Tibial nerve (tissue), 4 donors: ENCODE measurements at regions not wholly inside any gene's neighbourhood (a gene's known extent, or its start where the extent isn't known, plus 50 kb on each side); places are given as distances from the start of the nearest gene placed in this dataset.

Experiments
- CTCF ChIP-seq, 5 experiments: fragments of 200-600 bp in 3 of 5; fragments of 450-650 bp in 2 of 5; sonication (generic) in 3 of 5; IDR thresholded peaks; one replicate each; pipeline ENCODE4 v1.5.1; 2016 to 2019; ENCODE audit warnings: antibody characterized with exemption in 5 of 5, mild to moderate bottlenecking in 3 of 5, moderate library complexity in 2 of 5
- EP300 ChIP-seq, 2 donors: sonication (generic); formaldehyde crosslinking; IDR thresholded peaks; one replicate each; pipeline ENCODE4 v1.6.1; 2017; ENCODE audit warnings: antibody characterized with exemption in 2 of 2, mild to moderate bottlenecking in 1 of 2
- POLR2A ChIP-seq, 2 donors: fragments of 450-650 bp; IDR thresholded peaks; one replicate each; pipeline ENCODE4 v1.6.1; 2017; ENCODE audit warnings: antibody characterized with exemption in 2 of 2, mild to moderate bottlenecking in 2 of 2, moderate library complexity in 2 of 2

- TF ChIP-seq EP300 (IDR thresholded peaks at IDR 0.05) (no peak), POLR2A (IDR thresholded peaks at IDR 0.05) (no peak), CTCF (IDR thresholded peaks at IDR 0.05) (no peak)
These were observed 268.3 kb downstream of the CD109 start for GRCh38 chr6:73964241-73964854.
